GM20000 (cell line): ENCODE measurements at regions not wholly inside any gene's neighbourhood (a gene's known extent, or its start where the extent isn't known, plus 50 kb on each side); places are given as distances from the start of the nearest gene placed in this dataset.

Experiments
- DNase-seq: peaks from one replicate; pipeline ENCODE4 v3.0.0; 2012; ENCODE audit warnings: low spot score
- CTCF ChIP-seq: IDR thresholded peaks from 2 replicates; pipeline ENCODE4 v1.5.1; 2012; ENCODE audit warnings: mild to moderate bottlenecking, control low read depth; ENCODE audit errors: extremely low read depth, missing control alignments

GRCh38 chr2:37493425-37493824, 149.0 kb downstream of the QPCT start:
- TF ChIP-seq CTCF, result no peak
- no peak for DNase-seq

- no peak for DNase-seq
- no peak for TF ChIP-seq CTCF
Observed at GRCh38 chr2:37499113-37499512, 154.7 kb downstream of the QPCT start.

GRCh38 chr2:37500031-37500430, 155.6 kb downstream of the QPCT start:
- no peak for DNase-seq
- no peak for TF ChIP-seq CTCF

- TF ChIP-seq CTCF, result no peak
- no peak for DNase-seq
Observed at GRCh38 chr2:37501113-37501512, 156.7 kb downstream of the QPCT start.

- DNase-seq, result peak; percentile 28
Observed at GRCh38 chr2:37506407-37507050, 162.1 kb downstream of the QPCT start.

GRCh38 chr2:37507051-37507410, 162.6 kb downstream of the QPCT start:
- TF ChIP-seq CTCF, result no peak
- no peak for DNase-seq

More at GRCh38 chr2:37506407-37507050, 162.1 kb downstream of the QPCT start:
- TF ChIP-seq CTCF, result no peak

GRCh38 chr2:37507703-37508102, 163.3 kb downstream of the QPCT start:
- no peak for TF ChIP-seq CTCF
- no peak for DNase-seq
